OCI-LY1 (cell line): ENCODE measurements at regions not wholly inside any gene's neighbourhood (a gene's known extent, or its start where the extent isn't known, plus 50 kb on each side); places are given as distances from the start of the nearest gene placed in this dataset.

Experiments used
- EZH2 ChIP-seq: fragments of 200-600 bp; sonication (generic), shearing (Covaris generic); IDR thresholded peaks from 2 replicates; pipeline ENCODE4 v1.8.0; 2017; ENCODE audit warnings: borderline replicate concordance, mixed run types, mild to moderate bottlenecking, antibody characterized with exemption, low read length, moderate library complexity, mixed read lengths
- TF ChIP-seq, protein P1 (sequence below): fragments of 200-600 bp; sonication (generic), shearing (Covaris generic); IDR thresholded peaks from 2 replicates; pipeline ENCODE4 v1.5.1; 2017; ENCODE audit warnings: mild to moderate bottlenecking, antibody characterized with exemption, low read length, moderate library complexity, mixed read lengths

DNA sequence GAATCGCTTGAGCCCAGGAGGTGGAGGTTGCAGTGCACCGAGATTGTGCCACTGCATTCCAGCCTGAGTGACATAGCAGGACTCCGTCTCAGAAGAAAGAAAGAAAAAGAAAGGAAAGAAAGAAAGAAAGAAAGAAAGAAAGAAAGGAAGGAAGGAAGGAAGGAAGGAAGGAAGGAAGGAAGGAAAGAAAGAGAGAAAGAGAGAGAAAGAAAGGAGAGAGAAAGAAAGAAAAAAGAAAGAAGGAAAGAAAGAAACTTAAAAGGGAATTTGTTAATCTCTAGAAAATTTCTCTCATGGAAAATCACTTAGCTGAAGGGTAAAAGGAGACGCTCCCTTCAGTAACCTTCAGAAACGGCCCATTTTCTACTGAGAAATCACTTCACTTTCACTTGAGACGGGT lies 279.5 kb upstream of the KLF6 start:
- TF ChIP-seq, protein P1, sequence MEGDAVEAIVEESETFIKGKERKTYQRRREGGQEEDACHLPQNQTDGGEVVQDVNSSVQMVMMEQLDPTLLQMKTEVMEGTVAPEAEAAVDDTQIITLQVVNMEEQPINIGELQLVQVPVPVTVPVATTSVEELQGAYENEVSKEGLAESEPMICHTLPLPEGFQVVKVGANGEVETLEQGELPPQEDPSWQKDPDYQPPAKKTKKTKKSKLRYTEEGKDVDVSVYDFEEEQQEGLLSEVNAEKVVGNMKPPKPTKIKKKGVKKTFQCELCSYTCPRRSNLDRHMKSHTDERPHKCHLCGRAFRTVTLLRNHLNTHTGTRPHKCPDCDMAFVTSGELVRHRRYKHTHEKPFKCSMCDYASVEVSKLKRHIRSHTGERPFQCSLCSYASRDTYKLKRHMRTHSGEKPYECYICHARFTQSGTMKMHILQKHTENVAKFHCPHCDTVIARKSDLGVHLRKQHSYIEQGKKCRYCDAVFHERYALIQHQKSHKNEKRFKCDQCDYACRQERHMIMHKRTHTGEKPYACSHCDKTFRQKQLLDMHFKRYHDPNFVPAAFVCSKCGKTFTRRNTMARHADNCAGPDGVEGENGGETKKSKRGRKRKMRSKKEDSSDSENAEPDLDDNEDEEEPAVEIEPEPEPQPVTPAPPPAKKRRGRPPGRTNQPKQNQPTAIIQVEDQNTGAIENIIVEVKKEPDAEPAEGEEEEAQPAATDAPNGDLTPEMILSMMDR, result no peak
- TF ChIP-seq EZH2, result no peak
